Caco-2 (cell line): ENCODE measurements at regions not wholly inside any gene's neighbourhood (a gene's known extent, or its start where the extent isn't known, plus 50 kb on each side); places are given as distances from the start of the nearest gene placed in this dataset.

Experiments
- BruUV-seq: library from RNA; stranded (reverse); fragments of 400-500 nt; replicated peaks from 2 replicates; lab custom pipeline; 2021; lab: Mats Ljungman, UMichigan
- CTCF ChIA-PET: fragments of 300-600 bp; sonication (Branson Sonifier 250); formaldehyde crosslinking; loops from one replicate; lab custom pipeline; 2022; ENCODE audit warnings: antibody characterized with exemption; lab: Charles Lee
- POLR2A ChIA-PET: fragments of 300-600 bp; sonication (Branson Sonifier 250); formaldehyde crosslinking; loops from one replicate; lab custom pipeline; 2022; ENCODE audit warnings: antibody characterized with exemption; lab: Charles Lee
- DNase-seq, 2 experiments: peaks; one replicate each; pipeline versions ENCODE4 v3.0.0 to v3.0.0-alpha.2; 2020 to 2022
- H3K27me3 ChIP-seq: replicated peaks from 2 replicates; pipeline ENCODE4 v1.6.0; 2011; ENCODE audit warnings: low read length; ENCODE audit not compliant: control insufficient read depth, insufficient read depth
- H3K36me3 ChIP-seq: 2 replicates; pipeline ENCODE4 v1.5.1; 2011; ENCODE audit warnings: low read length; ENCODE audit not compliant: control insufficient read depth, insufficient read depth
- H3K4me1 ChIP-seq: fragments of 250-450 bp; sonication (Bioruptor Pico); 2 replicates; pipeline ENCODE4 v1.5.1; 2020; ENCODE audit warnings: mild to moderate bottlenecking
- H3K4me3 ChIP-seq: 2 replicates; pipeline ENCODE4 v1.5.1; 2011; ENCODE audit warnings: low read depth, mild to moderate bottlenecking, control low read depth, low read length
- H3K9me3 ChIP-seq: fragments of 250-450 bp; sonication (Bioruptor Pico); 2 replicates; pipeline ENCODE4 v1.5.1; 2020; ENCODE audit warnings: mild to moderate bottlenecking, moderate library complexity
- H3K27ac Mint-ChIP-seq: one replicate; pipeline ENCODE4 v1.8.0; 2022; ENCODE audit warnings: mixed read lengths; ENCODE audit not compliant: unreplicated experiment
- H3K27me3 Mint-ChIP-seq: one replicate; pipeline ENCODE4 v1.8.0; 2022; ENCODE audit warnings: mixed read lengths; ENCODE audit not compliant: insufficient read depth, unreplicated experiment
- H3K36me3 Mint-ChIP-seq: one replicate; pipeline ENCODE4 v1.8.0; 2022; ENCODE audit warnings: mild to moderate bottlenecking, mixed read lengths; ENCODE audit not compliant: insufficient read depth, unreplicated experiment
- H3K4me1 Mint-ChIP-seq: one replicate; pipeline ENCODE4 v1.8.0; 2022; ENCODE audit warnings: low read depth, mixed read lengths; ENCODE audit not compliant: unreplicated experiment
- H3K4me3 Mint-ChIP-seq: one replicate; pipeline ENCODE4 v1.8.0; 2022; ENCODE audit warnings: mild to moderate bottlenecking, moderate library complexity, mixed read lengths; ENCODE audit not compliant: unreplicated experiment
- H3K9me3 Mint-ChIP-seq: one replicate; pipeline ENCODE4 v1.8.0; 2022; ENCODE audit warnings: mixed read lengths; ENCODE audit not compliant: unreplicated experiment
- intact Hi-C: fragments of 100-400 bp; cut with micrococcal nuclease; formaldehyde crosslinking; loops from one replicate; pipeline ENCODE4 v1.10.0; 2022; ENCODE audit not compliant: unreplicated experiment
- TF ChIP-seq, protein P1 (sequence below), 2 experiments: fragments of 200-600 bp in 1 of 2; IDR thresholded peaks; 1 replicate in 1 of 2; 2 replicates in 1 of 2; pipeline versions ENCODE4 v1.5.1 to v1.8.0; 2011 to 2022; ENCODE audit warnings: antibody characterized with exemption in 1 of 2, control low read depth in 1 of 2, inconsistent platforms in 1 of 2, low read depth in 1 of 2, low read length in 1 of 2, mild to moderate bottlenecking in 1 of 2, moderate library complexity in 1 of 2; ENCODE audit not compliant: insufficient read depth in 1 of 2, severe bottlenecking in 1 of 2, unreplicated experiment in 1 of 2

DNA sequence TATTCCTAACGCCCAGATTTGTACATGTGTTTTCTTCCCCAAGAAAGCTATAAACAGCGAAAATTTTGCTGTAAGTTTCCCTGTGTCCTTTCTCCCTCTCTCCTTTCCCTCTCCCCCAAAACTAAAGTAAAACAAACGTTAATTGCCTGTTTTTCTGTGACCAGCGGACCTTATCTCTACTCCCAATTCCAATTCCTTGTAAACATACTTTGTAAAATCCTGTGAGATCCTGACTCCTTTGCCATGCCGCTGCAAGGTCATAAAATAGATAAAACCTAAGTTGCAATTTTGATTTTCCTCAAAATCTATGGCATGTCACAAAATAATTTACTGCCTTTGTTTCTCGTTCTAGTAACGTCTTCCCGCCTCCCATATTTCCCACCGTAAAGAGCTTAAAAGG is 217.6 kb downstream of the USP6NL start:
- ChIA-PET CTCF (no interaction called here), POLR2A (no interaction called here)
- Histone ChIP-seq H3K36me3 (no peaks in the 10 kb centered on the region), H3K4me3 (no peak overlapping the region), H3K4me1 (no peaks in the 10 kb centered on the region), H3K9me3 (no peaks in the 10 kb centered on the region; the same call in 1 of the 2 replicates), H3K27me3 (no peaks in the 10 kb centered on the region; the same call in none of the 2 replicates)
- intact Hi-C loops = no loop called here
- H3K9me3 Mint-ChIP-seq = peaks cover 6% of the 10 kb centered on the region
- H3K4me3 Mint-ChIP-seq = no peak overlapping the region
- H3K27me3 Mint-ChIP-seq = peaks cover 17% of the 10 kb centered on the region
- TF ChIP-seq, protein P1, sequence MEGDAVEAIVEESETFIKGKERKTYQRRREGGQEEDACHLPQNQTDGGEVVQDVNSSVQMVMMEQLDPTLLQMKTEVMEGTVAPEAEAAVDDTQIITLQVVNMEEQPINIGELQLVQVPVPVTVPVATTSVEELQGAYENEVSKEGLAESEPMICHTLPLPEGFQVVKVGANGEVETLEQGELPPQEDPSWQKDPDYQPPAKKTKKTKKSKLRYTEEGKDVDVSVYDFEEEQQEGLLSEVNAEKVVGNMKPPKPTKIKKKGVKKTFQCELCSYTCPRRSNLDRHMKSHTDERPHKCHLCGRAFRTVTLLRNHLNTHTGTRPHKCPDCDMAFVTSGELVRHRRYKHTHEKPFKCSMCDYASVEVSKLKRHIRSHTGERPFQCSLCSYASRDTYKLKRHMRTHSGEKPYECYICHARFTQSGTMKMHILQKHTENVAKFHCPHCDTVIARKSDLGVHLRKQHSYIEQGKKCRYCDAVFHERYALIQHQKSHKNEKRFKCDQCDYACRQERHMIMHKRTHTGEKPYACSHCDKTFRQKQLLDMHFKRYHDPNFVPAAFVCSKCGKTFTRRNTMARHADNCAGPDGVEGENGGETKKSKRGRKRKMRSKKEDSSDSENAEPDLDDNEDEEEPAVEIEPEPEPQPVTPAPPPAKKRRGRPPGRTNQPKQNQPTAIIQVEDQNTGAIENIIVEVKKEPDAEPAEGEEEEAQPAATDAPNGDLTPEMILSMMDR (IDR thresholded peaks at IDR 0.05; ENCODE audit: insufficient read depth in 1 of 2, low read depth in 1 of 2, low read length in 1 of 2, severe bottlenecking in 1 of 2, unreplicated experiment in 1 of 2) = no peak
- no peak for DNase-seq
- peaks cover 17% of the 10 kb centered on the region for H3K4me1 Mint-ChIP-seq
- BruUV-seq = no TSS peak
- no peaks in the 10 kb centered on the region for H3K36me3 Mint-ChIP-seq
- no peak overlapping the region for H3K27ac Mint-ChIP-seq

DNA sequence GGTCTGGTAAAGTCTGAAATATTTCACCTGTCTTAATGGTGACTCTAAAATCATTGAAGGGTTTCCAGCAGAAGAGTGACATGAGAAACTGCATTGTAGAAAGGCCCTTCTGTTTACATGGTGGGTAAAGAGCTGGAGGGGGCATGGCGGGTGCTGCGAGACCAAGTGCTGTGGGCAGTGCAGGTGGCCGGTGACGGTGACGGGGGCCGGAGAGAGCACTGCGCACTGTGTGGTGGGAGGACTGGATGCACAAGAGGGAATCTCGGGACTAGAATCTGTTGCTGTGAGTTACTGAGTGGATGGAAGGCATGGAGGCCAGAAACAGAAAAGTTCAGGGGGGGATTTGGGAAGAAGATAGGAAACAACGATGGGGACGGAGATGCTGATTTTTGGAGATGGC is 218.7 kb downstream of the USP6NL start:
- no peak for DNase-seq
- H3K4me3 ChIP-seq = no peak overlapping the region
- H3K9me3 ChIP-seq = no peaks in the 10 kb centered on the region; the same call in 1 of the 2 replicates
- no peaks in the 10 kb centered on the region for H3K4me1 ChIP-seq
- no peak overlapping the region for H3K4me3 Mint-ChIP-seq
- intact Hi-C loops = no loop called here
- no peaks in the 10 kb centered on the region; the same call in 1 of the 2 replicates for H3K27me3 ChIP-seq
- H3K36me3 Mint-ChIP-seq = no peaks in the 10 kb centered on the region
- BruUV-seq = no TSS peak
- POLR2A ChIA-PET = no interaction called here
- H3K27me3 Mint-ChIP-seq = peaks cover 20% of the 10 kb centered on the region
- H3K9me3 Mint-ChIP-seq = peaks cover 6% of the 10 kb centered on the region
- TF ChIP-seq, protein P1 (IDR thresholded peaks at IDR 0.05; ENCODE audit: insufficient read depth in 1 of 2, low read depth in 1 of 2, low read length in 1 of 2, severe bottlenecking in 1 of 2, unreplicated experiment in 1 of 2) = no peak
- no peak overlapping the region for H3K27ac Mint-ChIP-seq
- CTCF ChIA-PET = no interaction called here
- peaks cover 17% of the 10 kb centered on the region for H3K4me1 Mint-ChIP-seq
- no peaks in the 10 kb centered on the region for H3K36me3 ChIP-seq

DNA sequence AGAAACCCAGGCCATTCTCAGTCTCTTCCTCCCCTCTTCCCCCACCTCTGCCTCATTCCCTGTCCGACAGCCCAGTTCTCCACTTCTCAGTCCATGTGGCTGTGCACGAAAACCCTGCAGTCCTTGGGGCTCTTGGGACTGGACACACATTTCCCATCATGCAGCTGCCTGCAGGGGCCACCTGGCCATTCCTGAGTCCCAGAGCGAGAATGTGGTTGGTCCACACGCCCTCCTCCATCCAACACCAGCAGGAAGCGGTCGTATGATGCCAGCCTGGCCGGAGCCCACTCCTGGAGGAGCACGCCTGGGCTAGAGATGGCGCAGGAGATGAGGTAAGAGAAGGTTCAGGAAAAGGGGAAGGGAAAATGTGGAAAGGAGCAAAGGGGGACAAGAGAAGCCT is 222.5 kb downstream of the USP6NL start:
- TF ChIP-seq, protein P1 (IDR thresholded peaks at IDR 0.05; ENCODE audit: insufficient read depth in 1 of 2, low read depth in 1 of 2, low read length in 1 of 2, severe bottlenecking in 1 of 2, unreplicated experiment in 1 of 2) = no peak
- H3K27me3 ChIP-seq = no peaks in the 10 kb centered on the region
- ChIA-PET CTCF (no interaction called here), POLR2A (no interaction called here)
- Mint-ChIP-seq H3K36me3 (no peaks in the 10 kb centered on the region), H3K27me3 (peaks cover 28% of the 10 kb centered on the region), H3K27ac (no peak overlapping the region), H3K4me3 (no peak overlapping the region), H3K4me1 (peaks cover 13% of the 10 kb centered on the region), H3K9me3 (peaks cover 6% of the 10 kb centered on the region)
- no peaks in the 10 kb centered on the region; the same call in 1 of the 2 replicates for H3K9me3 ChIP-seq
- DNase-seq = no peak
- H3K36me3 ChIP-seq = no peaks in the 10 kb centered on the region
- H3K4me1 ChIP-seq = no peaks in the 10 kb centered on the region
- intact Hi-C loops = no loop called here
- no peak overlapping the region for H3K4me3 ChIP-seq
- BruUV-seq = no TSS peak
